ENCODE measurements at regions not wholly inside any gene's neighbourhood (a gene's known extent, or its start where the extent isn't known, plus 50 kb on each side); places are given as distances from the start of the nearest gene placed in this dataset.

DNA sequence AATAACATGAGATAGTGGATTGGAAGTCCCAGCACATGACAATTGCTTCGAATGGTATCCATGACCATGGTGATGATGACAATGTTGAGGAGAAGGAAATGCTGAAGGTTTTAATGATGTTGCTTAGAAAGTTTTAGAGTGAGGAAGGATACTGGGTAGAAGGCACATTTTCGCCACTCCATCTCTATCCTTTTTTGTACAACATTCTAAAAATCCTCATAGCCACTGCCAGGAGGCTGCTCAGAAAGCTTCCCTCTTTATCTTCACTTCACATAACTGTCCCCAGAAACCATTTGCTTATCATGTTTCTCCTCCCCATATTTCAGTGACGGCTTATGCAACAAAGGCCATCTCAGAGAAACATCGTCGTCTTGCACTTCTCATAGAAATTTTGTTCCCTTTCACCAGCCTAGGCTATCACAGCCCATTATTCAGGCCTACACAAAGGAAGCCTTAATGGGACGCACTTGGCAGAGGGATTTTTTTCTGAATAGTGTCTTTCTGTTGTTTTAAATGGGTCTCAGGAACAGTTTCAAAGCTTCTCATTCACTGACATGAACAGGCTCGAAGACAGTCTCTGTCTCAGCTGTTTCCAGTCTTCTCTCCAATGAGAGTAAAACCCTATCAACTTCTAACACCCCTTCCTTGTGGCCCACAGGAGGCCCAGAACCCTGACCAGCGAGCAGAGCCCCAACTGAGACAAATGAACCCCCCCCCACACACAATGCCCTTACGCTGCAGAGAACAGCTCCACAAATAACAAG is 506.7 kb downstream of the HAPSTR1 start:
- H3K4me3 Mint-ChIP-seq, result no peak overlapping the region
- DNase-seq (ENCODE audit: low spot score) (no peak), ATAC-seq (no peak)
- TF ChIP-seq JUNB (IDR thresholded peaks at IDR 0.05; ENCODE audit: unreplicated experiment) (no peak), ZNF331 (CRISPR knock-in tag; IDR thresholded peaks at IDR 0.05; ENCODE audit: low read depth) (no peak), ETS1 (IDR thresholded peaks at IDR 0.05) (no peak), CTCF (conservative IDR thresholded peaks at IDR 0.05; ENCODE audit: low read depth in 2 of 2) (no peak), NANOG (IDR thresholded peaks at IDR 0.05; ENCODE audit: borderline replicate concordance) (no peak), STAT1 (IDR thresholded peaks at IDR 0.05; ENCODE audit: unreplicated experiment) (no peak), POLR2AphosphoS5 (IDR thresholded peaks at IDR 0.05; ENCODE audit: low read depth) (no peak), ZNF114 (CRISPR knock-in tag; IDR thresholded peaks at IDR 0.05) (no peak), CREB1 (CRISPR knock-in tag; IDR thresholded peaks at IDR 0.05; ENCODE audit: low read depth) (no peak), EZH2 (IDR thresholded peaks at IDR 0.05; ENCODE audit: low read depth, unreplicated experiment) (no peak), ZNF462 (CRISPR knock-in tag; IDR thresholded peaks at IDR 0.05) (no peak)
- H3K79me2 ChIP-seq (replicated peaks; ENCODE audit: insufficient read depth), result no peaks in the 10 kb centered on the region
- H3K36me3 Mint-ChIP-seq (ENCODE audit: low read depth), result no peaks in the 10 kb centered on the region
- H3K4me2 ChIP-seq, result no peak overlapping the region
- H2AFZ ChIP-seq, result no peak overlapping the region
- H3K27ac Mint-ChIP-seq, result no peak overlapping the region
- no peaks in the 10 kb centered on the region for H3K4me1 ChIP-seq (ENCODE audit: insufficient read depth)
- H3K9me3 Mint-ChIP-seq, result no peaks in the 10 kb centered on the region; the same call in 2 of the 3 replicates
- no peak overlapping the region for H3K27ac ChIP-seq (ENCODE audit: low read depth)
- H3F3A ChIP-seq (replicated peaks; ENCODE audit: low read depth), result no peaks in the 10 kb centered on the region
- H3K27me3 Mint-ChIP-seq (ENCODE audit: insufficient read depth, low read depth, poor library complexity), result peaks cover 2% of the 10 kb centered on the region
- H4K20me1 ChIP-seq (replicated peaks; ENCODE audit: insufficient read depth), result no peaks in the 10 kb centered on the region
- H3K4me1 Mint-ChIP-seq, result no peaks in the 10 kb centered on the region
- H3K4me3 ChIP-seq, result no peak overlapping the region
- no peaks in the 10 kb centered on the region for H3K27me3 ChIP-seq (ENCODE audit: insufficient read depth)
- H3K36me3 ChIP-seq (ENCODE audit: insufficient read depth), result no peaks in the 10 kb centered on the region
- peaks cover 7% of the 10 kb centered on the region for H3K9me2 ChIP-seq (ENCODE audit: insufficient read depth)
